ENCODE measurements at regions not wholly inside any gene's neighbourhood (a gene's known extent, or its start where the extent isn't known, plus 50 kb on each side); places are given as distances from the start of the nearest gene placed in this dataset.

GRCh38 chr2:190822043-190822442 is 58.6 kb upstream of the GLS start:
- no peaks in the 10 kb centered on the region for H3K79me2 ChIP-seq (ENCODE audit: control insufficient read depth, insufficient read depth, low read length)
- no peak overlapping the region for H3K4me2 ChIP-seq (ENCODE audit: control insufficient read depth, insufficient read depth)
- in situ Hi-C loops (cut with MboI): no loop called here
- SMC1A ChIA-PET (ENCODE audit: uncharacterized antibody, unreplicated experiment): interaction anchor here (0.8 to 1.7 kb wide), 3 partner anchors 9 to 28 kb away, joined by 3 to 4 read pairs (median 4); no protein-coding TSS in a partner anchor
- no peaks in the 10 kb centered on the region for H4K20me1 ChIP-seq (ENCODE audit: control insufficient read depth, insufficient read depth)
- H3K9me3 ChIP-seq (replicated peaks; ENCODE audit: control insufficient read depth, insufficient read depth, low read length): no peaks in the 10 kb centered on the region
- intact Hi-C loops (cut with micrococcal nuclease; ENCODE audit: unreplicated experiment): no loop called here
- H3K27ac ChIP-seq (ENCODE audit: control insufficient read depth, insufficient read depth): no peak overlapping the region
- ATAC-seq (no peak), DNase-seq (ENCODE audit: low read depth, low spot score) (no peak), FAIRE-seq (no peak)
- RAD21 ChIA-PET (ENCODE audit: unreplicated experiment): no interaction called here
- 76% methylated on average over 1 of the region's 1 CpG for WGBS (ENCODE audit: insufficient coverage, insufficient replicate concordance, low lambda C conversion rate, missing lambda C conversion rate)
- CTCF ChIA-PET: interaction anchor here (0.8 to 2.0 kb wide), 5 partner anchors 9 to 41 kb away, joined by 3 to 9 read pairs (median 3); no protein-coding TSS in a partner anchor
- no peaks in the 10 kb centered on the region for H3K27me3 ChIP-seq (replicated peaks in 1 of 2; ENCODE audit: control insufficient read depth in 2 of 2, insufficient read depth in 2 of 2, low read length in 1 of 2)
- no peak overlapping the region for H2AFZ ChIP-seq (ENCODE audit: control insufficient read depth, low read depth, low read length)
- BruUV-seq (replicated peaks): no TSS peak
- no peaks in the 10 kb centered on the region for H3K36me3 ChIP-seq (ENCODE audit: control insufficient read depth in 2 of 2, insufficient read depth in 2 of 2, low read length in 1 of 2)
- H3K4me1 ChIP-seq (ENCODE audit: control insufficient read depth, insufficient read depth, low read length): no peaks in the 10 kb centered on the region
- POLR2A ChIA-PET: interaction anchor here (0.6 kb wide), 1 partner anchor 151 kb away, joined by 4 read pairs; no protein-coding TSS in a partner anchor
- H3K9ac ChIP-seq (ENCODE audit: control insufficient read depth, insufficient read depth, low read length): no peak overlapping the region
- TF ChIP-seq TAF1 (IDR thresholded peaks at IDR 0.05; ENCODE audit: borderline replicate concordance, low read depth, low read length): no peak
- no peak for TF ChIP-seq SIX5 (IDR thresholded peaks at IDR 0.05; ENCODE audit: low read depth, low read length, severe bottlenecking)
- TF ChIP-seq NR2C1 (IDR thresholded peaks at IDR 0.05): no peak
- no peak for TF ChIP-seq ZBTB11 (CRISPR knock-in tag; IDR thresholded peaks at IDR 0.05)
- TF ChIP-seq ZNF207 (IDR thresholded peaks at IDR 0.05; ENCODE audit: borderline replicate concordance): no peak
- no peak overlapping the region for H3K4me3 ChIP-seq
